NOMO-1 treated with dmso at 0.1 percent for 144 hours (cell line): ENCODE measurements at regions not wholly inside any gene's neighbourhood (a gene's known extent, or its start where the extent isn't known, plus 50 kb on each side); places are given as distances from the start of the nearest gene placed in this dataset.
"Not testable (repeated sequence)": the region's sequence is repeated elsewhere in the genome, so short reads cannot be mapped to it uniquely, and the experiment has no call there.

Experiments used
- DNase-seq: peaks from one replicate; lab custom pipeline; 2025; ENCODE audit not compliant: unreplicated experiment; lab: John Stamatoyannopoulos, UW

- DNase-seq, result no peak
Observed at GRCh38 chr3:88283242-88283592, 133.5 kb downstream of the C3orf38 start.

DNA sequence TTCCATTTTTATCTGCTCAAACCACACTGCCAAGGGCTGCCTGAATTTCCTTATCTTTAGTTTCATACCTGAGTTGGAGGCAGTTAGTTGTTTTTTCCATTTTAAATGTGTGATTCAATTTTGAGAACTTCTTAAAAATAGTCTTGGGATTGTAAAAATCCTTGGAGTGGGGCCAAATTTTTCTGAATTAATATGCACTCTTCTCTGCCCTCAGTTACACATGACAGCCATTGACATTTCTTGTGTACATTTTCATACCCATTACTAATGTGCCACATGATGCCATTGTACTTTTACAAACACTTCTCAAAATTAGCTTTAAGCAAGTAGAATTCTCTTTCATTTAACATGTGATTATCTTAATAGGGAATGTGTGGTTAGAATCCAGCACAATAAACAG lies 141.7 kb downstream of the C3orf38 start:
- DNase-seq, result no peak

DNA sequence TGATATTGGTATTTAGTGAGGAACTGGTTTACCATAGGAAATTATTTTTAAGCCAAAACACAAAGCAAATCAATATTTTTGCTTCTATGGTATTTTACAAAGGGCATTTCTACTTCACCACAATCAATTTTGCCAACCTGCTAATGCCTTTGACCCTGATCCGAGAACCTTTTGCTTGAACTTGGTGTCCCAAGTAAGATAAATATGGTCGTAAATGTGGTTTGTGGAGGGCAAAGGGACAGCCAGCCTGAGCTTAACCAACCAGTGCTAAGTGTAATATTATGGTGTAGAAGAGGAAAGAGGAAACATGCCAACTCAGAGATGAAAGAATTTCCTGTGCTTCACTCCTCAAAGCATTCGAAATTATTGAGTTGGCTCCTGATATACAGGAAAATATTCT lies 148.4 kb downstream of the C3orf38 start:
- DNase-seq, result no peak

- no peak for DNase-seq
Observed at GRCh38 chr3:88301273-88301995, 151.7 kb downstream of the C3orf38 start.

DNA sequence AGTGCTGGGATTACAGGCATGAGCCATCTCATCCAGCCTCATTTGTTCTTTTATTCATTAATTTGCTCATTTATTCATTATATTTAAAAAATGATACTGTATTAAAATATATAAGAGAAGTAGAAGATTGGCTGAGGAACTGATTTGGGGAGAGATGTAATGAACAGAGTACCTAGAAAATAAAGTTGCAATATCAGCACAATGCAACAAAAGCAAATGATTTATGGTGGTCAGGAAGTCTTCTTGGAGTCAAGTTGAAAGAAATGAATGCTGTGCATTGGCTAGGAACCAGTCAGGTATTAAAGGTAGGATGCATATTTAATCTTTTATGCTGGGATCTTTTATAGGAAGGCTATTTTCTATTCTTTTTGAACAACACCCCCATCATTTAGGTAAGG lies 152.2 kb downstream of the C3orf38 start:
- no peak for DNase-seq

DNA sequence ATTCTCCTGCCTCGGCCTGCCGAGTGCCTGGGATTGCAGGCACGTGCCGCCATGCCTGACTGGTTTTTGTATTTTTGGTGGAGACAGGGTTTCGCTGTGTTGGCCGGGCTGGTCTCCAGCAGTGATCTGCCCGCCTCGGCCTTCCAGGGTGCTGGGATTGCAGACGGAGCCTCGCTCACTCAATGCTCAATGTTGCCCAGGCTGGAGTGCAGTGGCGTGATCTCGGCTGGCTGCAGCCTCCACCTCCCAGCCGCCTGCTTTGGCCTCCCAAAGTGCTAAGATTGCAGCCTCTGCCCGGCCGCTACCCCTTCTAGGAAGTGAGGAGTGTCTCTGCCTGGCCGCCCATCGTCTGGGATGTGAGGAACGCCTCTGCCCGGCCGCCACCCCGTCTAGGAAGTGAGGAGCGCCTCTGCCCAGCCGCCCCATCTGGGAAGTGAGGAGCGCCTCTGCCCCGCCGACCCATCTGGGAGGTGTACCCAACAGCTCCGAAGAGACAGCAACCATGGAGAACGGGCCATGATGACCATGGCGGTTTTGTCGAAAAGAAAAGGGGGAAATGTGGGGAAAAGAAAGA lies 153.7 kb downstream of the C3orf38 start:
- DNase-seq, result not testable (repeated sequence)

GRCh38 chr3:88307666-88308065 lies 157.9 kb downstream of the C3orf38 start:
- no peak for DNase-seq

GRCh38 chr3:88311826-88312225 lies 162.1 kb downstream of the C3orf38 start:
- DNase-seq, result no peak

GRCh38 chr3:88312256-88312655 lies 162.5 kb downstream of the C3orf38 start:
- DNase-seq, result no peak

GRCh38 chr3:88318067-88318466 lies 168.3 kb downstream of the C3orf38 start:
- no peak for DNase-seq

DNA sequence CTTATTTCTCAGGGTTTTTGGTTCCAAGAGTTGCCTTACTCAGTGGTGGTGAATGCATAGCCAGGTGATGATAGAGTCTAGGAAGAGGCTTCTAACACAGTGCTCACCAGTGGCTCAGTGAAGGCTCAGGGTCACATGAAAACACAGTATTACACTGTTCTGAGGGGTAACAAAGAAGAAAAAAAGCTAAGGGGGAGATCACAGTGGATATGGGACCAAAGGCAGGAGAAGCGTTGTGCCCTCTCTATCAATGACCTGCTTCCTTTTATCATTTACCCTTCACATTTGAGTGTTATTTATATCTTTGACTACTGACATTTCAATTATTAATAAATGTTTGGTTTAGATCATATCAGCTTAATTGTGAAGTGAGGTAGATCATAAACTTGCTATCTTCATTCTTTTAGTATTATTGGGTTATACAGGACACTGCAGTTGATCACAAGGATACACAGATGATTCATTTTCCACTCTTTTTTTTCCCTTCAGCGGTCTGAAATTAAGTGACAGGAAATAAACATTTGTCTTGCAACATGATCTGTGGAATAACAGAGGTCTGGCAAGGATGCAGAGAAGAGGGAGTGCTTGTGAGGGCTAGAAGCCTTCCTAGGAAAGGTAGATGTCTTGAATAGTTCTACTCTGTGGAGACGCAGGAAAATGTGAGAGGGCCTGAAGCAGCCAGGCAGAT lies 171.7 kb downstream of the C3orf38 start:
- DNase-seq, result no peak

- DNase-seq, result no peak
Observed at GRCh38 chr3:88324788-88325187, 175.0 kb downstream of the C3orf38 start.

GRCh38 chr3:88334187-88334868 lies 184.6 kb downstream of the C3orf38 start:
- DNase-seq, result no peak

- no peak for DNase-seq
Observed at GRCh38 chr3:88336894-88337293, 187.1 kb downstream of the C3orf38 start.

GRCh38 chr3:88343264-88343663 lies 193.5 kb downstream of the C3orf38 start:
- no peak for DNase-seq

DNA sequence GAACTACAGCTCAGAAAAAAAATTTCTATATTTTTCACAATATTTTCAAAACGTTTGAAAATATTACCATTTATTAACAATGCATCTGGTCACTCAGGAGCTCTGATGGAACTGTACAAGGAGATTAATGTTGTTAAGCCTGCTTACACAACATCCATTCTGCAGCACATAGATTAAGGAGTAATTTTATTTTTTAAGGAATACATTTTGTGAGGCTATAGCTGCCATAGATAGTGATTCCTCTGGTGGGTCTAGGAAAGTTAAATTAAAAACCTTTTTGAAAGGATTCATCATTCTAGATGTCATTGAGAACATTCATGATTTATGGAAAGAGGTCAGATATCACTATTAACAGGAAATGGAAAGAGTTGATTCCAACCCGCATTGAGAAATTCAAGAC lies 196.9 kb downstream of the C3orf38 start:
- DNase-seq, result no peak

GRCh38 chr3:88362428-88362827 lies 212.7 kb downstream of the C3orf38 start:
- no peak for DNase-seq

- DNase-seq, result no peak
Observed at GRCh38 chr3:88364926-88365325, 215.2 kb downstream of the C3orf38 start.

GRCh38 chr3:88369337-88369736 lies 219.6 kb downstream of the C3orf38 start:
- DNase-seq, result no peak

DNA sequence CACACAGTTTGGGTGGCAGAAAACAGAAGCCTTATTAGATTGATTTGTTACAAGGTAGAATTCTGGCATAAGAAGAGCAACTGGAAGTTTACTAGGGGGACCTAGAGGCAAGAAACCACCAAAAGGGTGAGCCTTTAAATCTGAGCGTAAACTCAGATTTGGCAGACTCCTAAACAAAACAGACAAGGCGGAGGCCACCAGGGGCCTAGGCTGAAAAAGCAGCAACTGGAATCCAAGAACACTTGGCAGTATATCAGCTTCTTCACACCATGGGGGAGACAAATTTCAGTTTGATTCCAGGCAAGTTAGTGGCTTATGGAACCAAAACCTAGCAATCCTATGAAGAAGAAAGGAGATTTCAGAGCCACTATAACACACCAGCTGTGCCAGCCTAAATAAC lies 220.0 kb downstream of the C3orf38 start:
- DNase-seq, result no peak

- no peak for DNase-seq
Observed at GRCh38 chr3:88385090-88385489, 235.3 kb downstream of the C3orf38 start.

DNA sequence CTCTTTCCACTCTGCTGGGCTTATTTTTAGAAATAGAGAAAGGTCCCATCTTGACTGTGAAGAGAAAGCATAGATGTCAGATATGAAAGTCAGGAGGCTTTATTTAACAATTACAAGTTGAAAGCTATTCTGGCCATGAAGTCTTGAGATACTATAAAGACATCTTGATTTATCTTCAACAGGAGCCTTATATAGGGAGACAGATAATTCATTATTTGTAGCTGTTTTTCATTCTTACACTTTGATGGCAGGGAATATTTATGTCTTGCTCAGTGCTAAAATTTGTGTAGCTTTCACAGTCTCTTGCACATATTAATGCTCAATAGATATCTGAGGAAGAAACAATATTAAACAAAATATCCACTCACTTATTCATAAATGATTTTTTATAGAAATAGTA lies 248.8 kb downstream of the C3orf38 start:
- no peak for DNase-seq
